ENCODE measurements at regions not wholly inside any gene's neighbourhood (a gene's known extent, or its start where the extent isn't known, plus 50 kb on each side); places are given as distances from the start of the nearest gene placed in this dataset.
A peak's percentile ranks its signal among the peaks of the same experiment; 100 is the strongest.
"Not testable (repeated sequence)": the region's sequence is repeated elsewhere in the genome, so short reads cannot be mapped to it uniquely, and the experiment has no call there.

- not testable (repeated sequence) for H3K18ac ChIP-seq (ENCODE audit: insufficient read length, low read depth, low read length); H4K8ac ChIP-seq (replicated peaks; ENCODE audit: insufficient read length, low read depth, low read length); H3K56ac ChIP-seq (ENCODE audit: insufficient read length, low read depth, low read length); H2BK5ac ChIP-seq (ENCODE audit: insufficient read length, low read length); H2AFZ ChIP-seq (ENCODE audit: low read length); H3K79me1 ChIP-seq (ENCODE audit: insufficient read depth, low read depth, low read length, poor library complexity, severe bottlenecking); H3T11ph ChIP-seq (ENCODE audit: low read length); H3K9me3 Mint-ChIP-seq; H2BK15ac ChIP-seq (ENCODE audit: low read depth, low read length); H2BK12ac ChIP-seq (ENCODE audit: insufficient read length, low read depth, low read length); H3K23me2 ChIP-seq (ENCODE audit: insufficient read length, low read depth, low read length, poor library complexity, severe bottlenecking); H3K27me3 ChIP-seq (ENCODE audit: insufficient read depth, low read length); H3K27me3 Mint-ChIP-seq (ENCODE audit: low read depth); H2BK120ac ChIP-seq (ENCODE audit: low read depth, low read length, poor library complexity, severe bottlenecking); H3K4me1 ChIP-seq (ENCODE audit: insufficient read depth, low read length); H4K91ac ChIP-seq (ENCODE audit: insufficient read length, low read depth, low read length); H3K4ac ChIP-seq (ENCODE audit: low read depth, low read length); H4K5ac ChIP-seq (ENCODE audit: insufficient read length, low read depth, low read length); H2BK20ac ChIP-seq (ENCODE audit: low read depth, low read length, poor library complexity, severe bottlenecking); H3K14ac ChIP-seq (ENCODE audit: insufficient read depth, low read length); H3K9me3 ChIP-seq (ENCODE audit: control insufficient read depth, low read depth, low read length); H2AK5ac ChIP-seq (ENCODE audit: insufficient read length, low read length); H4K20me1 ChIP-seq (ENCODE audit: control insufficient read depth, insufficient read depth, insufficient read length); H3K23ac ChIP-seq (ENCODE audit: insufficient read length, low read depth, low read length)
- peak overlapping the region; percentile 37 for H3K4me2 ChIP-seq (ENCODE audit: insufficient read depth, insufficient read length, low read length)
- WGBS (ENCODE audit: extremely low coverage, insufficient read length, low lambda C conversion rate): no CpG with 5 or more reads among the region's 13 CpGs
- DNase-seq: peak; percentile 56
- H3K27ac ChIP-seq (ENCODE audit: insufficient read length, low read depth, low read length): peak overlapping the region; percentile 32
- H3K79me2 ChIP-seq (ENCODE audit: insufficient read depth, low read length): peaks cover 19% of the 10 kb centered on the region; the same call in 1 of the 2 replicates
- H3K4me1 Mint-ChIP-seq: peaks cover 72 to 74% of the 10 kb centered on the region in 2 experiments
- peak overlapping the region; percentile 97 for H3K9ac ChIP-seq (ENCODE audit: extremely low read depth, insufficient read length, low read length)
- H3K4me3 Mint-ChIP-seq: peak overlapping the region; percentile 92 to 95
- peak overlapping the region; percentile 90 to 99 (median 98) for H3K27ac Mint-ChIP-seq
- H3K36me3 Mint-ChIP-seq (ENCODE audit: insufficient read depth in 1 of 3, low read depth in 3 of 3): peaks cover 5 to 39% (median 34%) of the 10 kb centered on the region in 3 experiments; a peak in 6 of 7 replicates
Observed at GRCh38 chr5:106978582-106979165, 692.1 kb downstream of the EFNA5 start.
